Ecto neural progenitor cell (in vitro differentiated cells): ENCODE measurements at regions not wholly inside any gene's neighbourhood (a gene's known extent, or its start where the extent isn't known, plus 50 kb on each side); places are given as distances from the start of the nearest gene placed in this dataset.

Experiments used
- DNase-seq: peaks from one replicate; pipeline ENCODE4 v3.0.0-alpha.2; 2018; ENCODE audit warnings: low spot score

DNA sequence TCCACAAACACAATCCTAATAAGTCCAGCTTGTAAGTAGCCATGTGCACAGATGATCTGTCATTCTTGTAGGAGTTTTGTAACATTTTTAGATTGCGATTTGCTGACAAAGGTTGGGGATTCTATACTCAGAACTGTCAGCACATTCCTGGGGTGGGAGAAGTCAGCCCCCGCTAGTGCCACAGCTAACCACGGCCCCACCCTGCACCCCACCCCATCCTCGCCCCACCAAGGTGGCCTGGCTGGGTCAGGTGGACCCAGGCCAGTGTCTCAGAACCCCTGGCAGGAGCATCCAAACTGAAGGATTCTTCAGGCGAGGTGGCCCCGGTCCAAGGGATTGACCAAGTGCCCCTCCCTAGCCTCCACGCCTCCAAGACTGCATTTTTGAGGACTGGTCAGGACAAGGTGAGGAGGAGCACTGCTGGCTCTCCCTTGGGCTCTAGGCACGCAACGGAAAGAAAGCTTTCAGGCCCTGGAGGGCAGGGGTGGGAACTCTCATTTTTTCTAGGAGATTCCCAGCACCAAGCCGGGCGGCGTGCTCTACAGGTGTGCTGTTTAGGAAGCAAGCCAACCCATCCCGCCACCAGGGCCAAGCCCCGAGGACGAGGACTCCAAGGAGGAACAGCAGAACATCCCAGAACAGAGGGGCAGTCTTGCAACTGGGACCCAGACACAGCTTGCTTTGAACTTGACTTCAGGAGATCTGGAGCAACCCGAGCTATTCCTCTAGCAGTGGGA is 172.8 kb downstream of the BCL11B start:
- no peak for DNase-seq

DNA sequence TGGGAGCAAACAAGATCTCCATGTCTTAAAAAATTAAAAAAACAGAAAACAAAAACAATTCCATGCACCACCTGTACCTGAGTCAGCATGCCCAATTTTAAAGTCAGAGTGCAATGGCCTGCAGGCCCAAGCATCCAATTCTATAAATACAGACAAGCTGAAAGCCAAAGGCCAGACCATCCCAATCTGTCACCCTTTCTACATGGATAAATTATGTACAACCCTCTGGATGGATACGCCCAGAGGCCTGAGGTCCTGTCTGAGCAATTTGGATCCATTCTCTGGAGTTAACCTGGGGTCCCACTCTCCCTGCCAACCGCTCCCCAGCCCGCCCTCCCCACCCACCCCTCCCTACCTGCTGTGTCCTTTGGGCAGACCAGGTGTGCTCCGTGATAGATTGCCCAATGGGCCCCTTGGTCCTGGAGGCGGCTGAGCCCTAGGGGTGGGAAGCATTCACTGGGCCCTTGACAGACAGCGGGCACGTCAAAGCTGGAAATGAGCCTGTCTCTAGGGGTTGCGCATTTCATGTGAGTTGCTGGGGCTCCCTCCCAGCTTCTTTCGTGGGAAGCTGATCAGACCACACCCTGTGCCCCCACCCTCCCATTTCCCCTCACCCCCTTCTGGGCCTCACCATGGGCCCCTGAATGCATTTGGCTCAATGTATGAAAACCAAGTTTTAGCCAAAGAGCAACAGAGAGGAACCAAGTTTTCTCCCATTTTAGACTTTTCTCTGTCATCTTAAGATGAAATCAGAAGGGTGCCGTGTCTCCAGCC is 171.3 kb downstream of the BCL11B start:
- no peak for DNase-seq

DNA sequence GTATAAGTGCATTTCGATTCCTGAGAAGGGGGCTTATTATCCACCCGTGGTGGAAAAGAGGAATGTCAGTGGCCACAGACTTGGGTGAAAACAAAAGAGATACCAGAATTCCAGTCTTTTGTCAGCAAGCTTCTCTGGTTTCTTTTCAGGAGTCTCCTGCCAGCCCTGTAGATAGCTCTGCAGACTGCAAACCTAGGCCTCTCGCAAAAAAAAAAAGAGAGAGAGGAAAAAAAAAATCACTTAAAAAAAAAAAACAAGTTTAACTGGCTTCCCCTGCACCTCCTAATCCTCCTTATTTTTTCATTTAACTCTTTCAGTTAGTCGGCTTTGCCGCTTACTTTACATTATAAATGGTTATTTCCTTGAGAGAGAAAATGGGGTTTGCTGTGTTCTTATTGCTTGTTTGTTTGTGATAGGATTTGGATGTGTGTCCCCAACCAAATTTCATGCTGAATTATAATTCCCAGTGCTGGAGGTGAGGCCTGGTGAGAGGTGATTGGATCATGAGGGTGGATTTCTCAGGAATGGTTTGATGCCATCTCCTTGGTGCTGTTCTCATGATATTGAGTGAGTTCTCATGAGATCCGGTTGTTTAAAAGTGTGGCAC is 170.0 kb downstream of the BCL11B start:
- DNase-seq: no peak

DNA sequence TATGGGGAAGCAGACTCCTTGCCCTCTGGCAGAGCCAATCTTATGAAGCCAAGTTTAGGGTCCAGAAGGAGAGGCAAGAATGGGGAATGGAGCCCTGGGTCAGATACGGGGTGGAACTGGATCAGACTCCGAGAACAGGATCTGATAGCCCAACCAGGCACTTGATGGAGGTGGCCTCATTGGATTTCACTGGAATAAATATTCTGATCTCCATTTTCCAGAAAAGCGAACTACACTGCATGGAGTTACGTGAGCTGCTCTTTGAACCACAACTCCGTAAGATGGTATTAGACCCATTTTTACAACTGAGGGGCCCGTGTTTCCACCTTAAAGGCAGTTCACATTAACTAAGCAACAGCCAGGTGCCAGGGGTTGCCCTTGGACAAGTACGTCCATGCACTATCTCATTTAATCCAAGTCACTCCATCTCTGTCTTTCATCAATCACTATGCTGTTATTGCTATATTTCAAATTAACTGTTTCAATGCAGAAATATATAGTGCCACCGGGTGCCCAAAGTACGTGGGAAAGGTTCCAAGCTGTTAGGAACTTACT is 155.2 kb downstream of the BCL11B start:
- no peak for DNase-seq

DNA sequence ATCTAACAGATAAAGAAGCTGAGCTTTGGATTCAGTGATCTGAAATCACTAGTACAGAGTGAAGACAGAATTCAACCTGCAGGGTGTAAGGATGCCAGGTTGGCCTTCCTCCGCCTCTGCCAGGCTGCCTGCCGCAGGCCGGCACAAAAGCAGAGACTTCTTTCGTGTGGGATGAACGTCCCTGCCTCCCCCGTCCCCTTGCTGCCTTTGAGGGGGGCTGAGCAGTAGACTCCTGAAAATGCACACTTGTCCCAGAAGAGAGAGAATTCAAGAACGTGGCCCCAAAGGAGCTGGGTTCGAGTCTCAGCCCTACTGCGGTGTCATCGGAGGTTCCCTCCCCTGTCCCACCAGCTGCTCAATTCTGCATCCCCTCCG is 154.3 kb downstream of the BCL11B start:
- DNase-seq: no peak

DNA sequence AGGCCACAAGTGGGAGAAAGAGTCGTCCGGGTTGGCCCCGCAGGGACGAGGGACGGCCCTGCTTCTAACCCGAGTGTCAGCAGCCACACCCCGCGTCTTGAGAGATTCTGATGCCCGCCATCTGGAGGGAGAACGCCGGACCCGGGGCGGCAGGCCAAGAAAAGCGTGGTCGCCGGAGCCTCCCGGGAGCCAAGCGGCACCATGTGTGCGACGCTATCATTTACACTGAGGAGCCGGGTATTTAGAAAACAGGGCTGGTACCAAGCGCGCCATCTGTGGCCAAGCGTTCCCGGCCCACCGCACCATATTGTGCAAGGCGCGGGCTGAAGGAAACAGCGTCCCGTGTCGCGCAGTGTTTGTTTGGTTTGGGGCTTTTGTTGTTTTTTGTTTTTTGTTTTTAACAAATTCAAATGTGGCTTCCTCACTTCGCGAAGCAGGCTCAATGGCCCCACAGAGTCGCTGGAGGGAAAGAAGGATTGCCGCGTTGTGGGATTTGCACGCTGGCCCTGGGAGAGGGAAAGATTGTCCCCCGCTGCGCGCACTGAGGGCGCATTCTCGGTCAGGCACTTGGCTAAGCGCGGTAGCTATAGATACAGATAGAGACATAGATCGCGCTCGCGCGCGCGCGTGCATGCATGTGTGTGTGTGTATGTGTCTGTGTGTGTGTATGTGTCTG is 153.8 kb downstream of the BCL11B start:
- peak; percentile 47 for DNase-seq

DNA sequence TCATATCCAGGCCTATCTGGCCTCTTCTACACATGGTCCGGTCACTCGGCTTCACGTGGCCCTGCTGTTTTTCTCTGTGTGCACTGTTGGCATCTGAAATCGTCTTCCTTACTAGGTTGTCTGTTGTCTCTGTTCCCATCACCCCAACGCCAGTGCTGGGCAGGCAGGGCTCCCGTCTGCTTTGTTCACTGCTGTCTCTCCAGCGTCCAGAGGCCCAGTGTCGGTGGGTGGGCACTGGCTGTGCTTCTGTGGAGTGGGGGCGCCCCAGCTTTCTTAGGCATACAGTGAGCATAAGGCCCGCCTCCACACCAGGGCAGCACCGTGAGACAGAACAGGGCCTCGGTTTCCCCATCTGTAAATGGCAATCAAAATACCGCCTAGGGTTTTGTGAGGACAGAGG is 153.1 kb downstream of the BCL11B start:
- DNase-seq: peak; percentile 32
